ENCODE measurements at regions not wholly inside any gene's neighbourhood (a gene's known extent, or its start where the extent isn't known, plus 50 kb on each side); places are given as distances from the start of the nearest gene placed in this dataset.

- Histone ChIP-seq H3K9ac (ENCODE audit: low read depth, low read length, poor library complexity) (no peak overlapping the region), H3K79me1 (ENCODE audit: low read depth, low read length) (no peaks in the 10 kb centered on the region), H3K14ac (ENCODE audit: low read length) (no peak overlapping the region), H3K4me1 (ENCODE audit: control insufficient read depth in 2 of 2, insufficient read depth in 1 of 2, low read depth in 1 of 2, low read length in 2 of 2) (no peaks in the 10 kb centered on the region), H2BK5ac (ENCODE audit: low read length) (no peak overlapping the region), H4K91ac (ENCODE audit: low read depth, low read length, poor library complexity) (no peak overlapping the region), H3K23ac (ENCODE audit: low read depth, low read length, poor library complexity) (no peak overlapping the region), H2BK12ac (ENCODE audit: low read length) (no peak overlapping the region), H2AFZ (ENCODE audit: low read length) (no peak overlapping the region), H3K9me3 (replicated peaks in 1 of 2; ENCODE audit: control insufficient read depth in 2 of 2, insufficient read depth in 1 of 2, low read depth in 1 of 2, low read length in 2 of 2) (no peaks in the 10 kb centered on the region), H3K36me3 (replicated peaks in 1 of 2; ENCODE audit: control insufficient read depth in 2 of 2, insufficient read depth in 2 of 2, low read length in 2 of 2) (no peaks in the 10 kb centered on the region), H4K8ac (ENCODE audit: low read depth, low read length) (no peak overlapping the region), H3K18ac (ENCODE audit: low read length) (no peak overlapping the region), H3K4ac (ENCODE audit: low read length) (no peak overlapping the region), H3K27me3 (ENCODE audit: control insufficient read depth in 3 of 3, insufficient read depth in 3 of 3, low read depth in 1 of 3, low read length in 3 of 3) (no peaks in the 10 kb centered on the region), H2BK120ac (ENCODE audit: low read depth, low read length) (no peak overlapping the region), H3K27ac (replicated peaks; ENCODE audit: low read length) (no peak overlapping the region), H3K4me2 (ENCODE audit: insufficient read depth, low read length, poor library complexity, severe bottlenecking) (no peak overlapping the region), H2BK15ac (ENCODE audit: low read length) (no peak overlapping the region), H3K4me3 (ENCODE audit: low read length in 2 of 2) (no peak overlapping the region), H2AK5ac (ENCODE audit: low read depth, low read length) (no peak overlapping the region)
- no peak for DNase-seq (ENCODE audit: low spot score)
- WGBS, 2 donors (ENCODE audit: extremely low coverage in 2 of 2, insufficient read length in 2 of 2, insufficient replicate concordance in 1 of 2): no CpG with 5 or more reads among the region's 2 CpGs
Measured at GRCh38 chr9:86752733-86753132, 194.6 kb downstream of the GAS1 start.

GRCh38 chr9:86751956-86752355 is 195.3 kb downstream of the GAS1 start:
- Histone ChIP-seq H3K23ac (ENCODE audit: low read depth, low read length, poor library complexity) (no peak overlapping the region), H2AK5ac (ENCODE audit: low read depth, low read length) (no peak overlapping the region), H4K91ac (ENCODE audit: low read depth, low read length, poor library complexity) (no peak overlapping the region), H2BK5ac (ENCODE audit: low read length) (no peak overlapping the region), H3K9ac (ENCODE audit: low read depth, low read length, poor library complexity) (no peak overlapping the region), H4K8ac (ENCODE audit: low read depth, low read length) (no peak overlapping the region), H3K4me3 (ENCODE audit: low read length in 2 of 2) (no peak overlapping the region), H3K36me3 (replicated peaks in 1 of 2; ENCODE audit: control insufficient read depth in 2 of 2, insufficient read depth in 2 of 2, low read length in 2 of 2) (no peaks in the 10 kb centered on the region), H2BK12ac (ENCODE audit: low read length) (no peak overlapping the region), H2AFZ (ENCODE audit: low read length) (no peak overlapping the region), H3K14ac (ENCODE audit: low read length) (no peak overlapping the region), H3K4me2 (ENCODE audit: insufficient read depth, low read length, poor library complexity, severe bottlenecking) (no peak overlapping the region), H3K79me1 (ENCODE audit: low read depth, low read length) (no peaks in the 10 kb centered on the region), H3K4me1 (ENCODE audit: control insufficient read depth in 2 of 2, insufficient read depth in 1 of 2, low read depth in 1 of 2, low read length in 2 of 2) (no peaks in the 10 kb centered on the region), H2BK120ac (ENCODE audit: low read depth, low read length) (no peak overlapping the region), H3K18ac (ENCODE audit: low read length) (no peak overlapping the region), H2BK15ac (ENCODE audit: low read length) (no peak overlapping the region), H3K27me3 (ENCODE audit: control insufficient read depth in 3 of 3, insufficient read depth in 3 of 3, low read depth in 1 of 3, low read length in 3 of 3) (no peaks in the 10 kb centered on the region), H3K4ac (ENCODE audit: low read length) (no peak overlapping the region), H3K27ac (replicated peaks; ENCODE audit: low read length) (no peak overlapping the region), H3K9me3 (replicated peaks in 1 of 2; ENCODE audit: control insufficient read depth in 2 of 2, insufficient read depth in 1 of 2, low read depth in 1 of 2, low read length in 2 of 2) (no peaks in the 10 kb centered on the region)
- no peak for DNase-seq (ENCODE audit: low spot score)
- WGBS, 2 donors (ENCODE audit: extremely low coverage in 2 of 2, insufficient read length in 2 of 2, insufficient replicate concordance in 1 of 2): no CpG with 5 or more reads among the region's 5 CpGs

GRCh38 chr9:86751207-86751606 is 196.1 kb downstream of the GAS1 start:
- Histone ChIP-seq H4K91ac (ENCODE audit: low read depth, low read length, poor library complexity) (no peak overlapping the region), H3K23ac (ENCODE audit: low read depth, low read length, poor library complexity) (no peak overlapping the region), H3K79me1 (ENCODE audit: low read depth, low read length) (no peaks in the 10 kb centered on the region), H3K9ac (ENCODE audit: low read depth, low read length, poor library complexity) (no peak overlapping the region), H3K27ac (replicated peaks; ENCODE audit: low read length) (no peak overlapping the region), H2AFZ (ENCODE audit: low read length) (no peak overlapping the region), H3K4me3 (ENCODE audit: low read length in 2 of 2) (no peak overlapping the region), H3K14ac (ENCODE audit: low read length) (no peak overlapping the region), H2AK5ac (ENCODE audit: low read depth, low read length) (no peak overlapping the region), H3K9me3 (replicated peaks in 1 of 2; ENCODE audit: control insufficient read depth in 2 of 2, insufficient read depth in 1 of 2, low read depth in 1 of 2, low read length in 2 of 2) (no peaks in the 10 kb centered on the region), H3K36me3 (replicated peaks in 1 of 2; ENCODE audit: control insufficient read depth in 2 of 2, insufficient read depth in 2 of 2, low read length in 2 of 2) (no peaks in the 10 kb centered on the region), H3K18ac (ENCODE audit: low read length) (no peak overlapping the region), H4K8ac (ENCODE audit: low read depth, low read length) (no peak overlapping the region), H2BK120ac (ENCODE audit: low read depth, low read length) (no peak overlapping the region), H3K4ac (ENCODE audit: low read length) (no peak overlapping the region), H2BK5ac (ENCODE audit: low read length) (no peak overlapping the region), H3K27me3 (ENCODE audit: control insufficient read depth in 3 of 3, insufficient read depth in 3 of 3, low read depth in 1 of 3, low read length in 3 of 3) (no peaks in the 10 kb centered on the region), H2BK12ac (ENCODE audit: low read length) (no peak overlapping the region), H3K4me2 (ENCODE audit: insufficient read depth, low read length, poor library complexity, severe bottlenecking) (no peak overlapping the region), H3K4me1 (ENCODE audit: control insufficient read depth in 2 of 2, insufficient read depth in 1 of 2, low read depth in 1 of 2, low read length in 2 of 2) (no peaks in the 10 kb centered on the region), H2BK15ac (ENCODE audit: low read length) (no peak overlapping the region)
- no CpG with 5 or more reads among the region's 4 CpGs for WGBS, 2 donors (ENCODE audit: extremely low coverage in 2 of 2, insufficient read length in 2 of 2, insufficient replicate concordance in 1 of 2)
- no peak for DNase-seq (ENCODE audit: low spot score)

GRCh38 chr9:86749894-86750255 is 197.4 kb downstream of the GAS1 start:
- H2BK15ac ChIP-seq (ENCODE audit: low read length): no peak overlapping the region
- no peak overlapping the region for H3K14ac ChIP-seq (ENCODE audit: low read length)
- no peak overlapping the region for H2BK5ac ChIP-seq (ENCODE audit: low read length)
- H3K9me3 ChIP-seq (replicated peaks in 1 of 2; ENCODE audit: control insufficient read depth in 2 of 2, insufficient read depth in 1 of 2, low read depth in 1 of 2, low read length in 2 of 2): no peaks in the 10 kb centered on the region
- H3K18ac ChIP-seq (ENCODE audit: low read length): no peak overlapping the region
- no peak overlapping the region for H3K4me3 ChIP-seq (ENCODE audit: low read length in 2 of 2)
- no peaks in the 10 kb centered on the region for H3K79me1 ChIP-seq (ENCODE audit: low read depth, low read length)
- no peak overlapping the region for H2BK120ac ChIP-seq (ENCODE audit: low read depth, low read length)
- H2BK12ac ChIP-seq (ENCODE audit: low read length): no peak overlapping the region
- no peak overlapping the region for H2AFZ ChIP-seq (ENCODE audit: low read length)
- no peak overlapping the region for H4K91ac ChIP-seq (ENCODE audit: low read depth, low read length, poor library complexity)
- no CpG with 5 or more reads among the region's 4 CpGs for WGBS, 2 donors (ENCODE audit: extremely low coverage in 2 of 2, insufficient read length in 2 of 2, insufficient replicate concordance in 1 of 2)
- H3K4me1 ChIP-seq (ENCODE audit: control insufficient read depth in 2 of 2, insufficient read depth in 1 of 2, low read depth in 1 of 2, low read length in 2 of 2): no peaks in the 10 kb centered on the region
- H4K8ac ChIP-seq (ENCODE audit: low read depth, low read length): no peak overlapping the region
- no peaks in the 10 kb centered on the region for H3K36me3 ChIP-seq (replicated peaks in 1 of 2; ENCODE audit: control insufficient read depth in 2 of 2, insufficient read depth in 2 of 2, low read length in 2 of 2)
- H3K27ac ChIP-seq (replicated peaks; ENCODE audit: low read length): no peak overlapping the region
- H3K4me2 ChIP-seq (ENCODE audit: insufficient read depth, low read length, poor library complexity, severe bottlenecking): no peak overlapping the region
- DNase-seq (ENCODE audit: low spot score): no peak
- no peaks in the 10 kb centered on the region for H3K27me3 ChIP-seq (ENCODE audit: control insufficient read depth in 3 of 3, insufficient read depth in 3 of 3, low read depth in 1 of 3, low read length in 3 of 3)
- no peak overlapping the region for H2AK5ac ChIP-seq (ENCODE audit: low read depth, low read length)
- H3K9ac ChIP-seq (ENCODE audit: low read depth, low read length, poor library complexity): no peak overlapping the region
- no peak overlapping the region for H3K23ac ChIP-seq (ENCODE audit: low read depth, low read length, poor library complexity)
- no peak overlapping the region for H3K4ac ChIP-seq (ENCODE audit: low read length)

Data from neuronal stem cell (in vitro differentiated cells).